HepG2 (cell line): ENCODE measurements at regions not wholly inside any gene's neighbourhood (a gene's known extent, or its start where the extent isn't known, plus 50 kb on each side); places are given as distances from the start of the nearest gene placed in this dataset.
"Not testable (repeated sequence)": the region's sequence is repeated elsewhere in the genome, so short reads cannot be mapped to it uniquely, and the experiment has no call there.

Source experiments
- ATAC-seq: fragments of 200-7000 bp; cut with Tn5 transposase; 3 replicates; pipeline ENCODE4 v1.9.1; 2020; ENCODE audit warnings: mild to moderate bottlenecking, moderate library complexity
- BruUV-seq: library from RNA; stranded (reverse); fragments of 400-500 nt; replicated peaks from 2 replicates; lab custom pipeline; 2021; lab: Mats Ljungman, UMichigan
- CTCF ChIA-PET: fragments of 300-600 bp; formaldehyde crosslinking; extraction: SDS; loops from one replicate; lab custom pipeline; 2021; ENCODE audit warnings: low total read pairs, inconsistent platforms, low intra/inter-chr PET ratio; lab: Yijun Ruan, JAX
- POLR2A ChIA-PET: fragments of 350-600 bp; sonication (Branson Sonifier 250); formaldehyde crosslinking; loops from one replicate; lab custom pipeline; 2020; ENCODE audit warnings: antibody characterized with exemption, inconsistent platforms; lab: Yijun Ruan, JAX
- DNase-seq: peaks from one replicate; pipeline ENCODE4 v3.0.0-alpha.2; 2015; ENCODE audit warnings: low spot score
- FAIRE-seq: peaks from 3 replicates; lab custom pipeline; 2011; peaks lifted over from hg19 to GRCh38; lab: Jason Lieb, UNC
- H2AFZ ChIP-seq: one replicate; pipeline ENCODE4 v1.6.1; 2011; ENCODE audit warnings: low read length, inconsistent platforms
- H3K27ac ChIP-seq: fragments of 300-600 bp; 3 replicates; pipeline ENCODE4 v1.8.0; 2011; ENCODE audit warnings: mixed run types, mild to moderate bottlenecking, mixed read lengths, low read length, inconsistent platforms; ENCODE audit not compliant: insufficient read depth; ENCODE audit errors: extremely low read length
- H3K27me3 ChIP-seq, 2 experiments: fragments of 200-600 bp in 1 of 2; 2 replicates in 1 of 2; 3 replicates in 1 of 2; pipeline versions ENCODE4 v1.6.0 to v1.8.0; 2011; ENCODE audit warnings: low read length in 2 of 2, mild to moderate bottlenecking in 2 of 2, moderate library complexity in 2 of 2, inconsistent platforms in 1 of 2; ENCODE audit not compliant: insufficient read depth in 2 of 2, control insufficient read depth in 1 of 2
- H3K36me3 ChIP-seq, 2 experiments: fragments of 200-600 bp in 1 of 2; replicated peaks in 1 of 2; 2 replicates in 1 of 2; 3 replicates in 1 of 2; pipeline versions ENCODE4 v1.5.1 to v1.8.0; 2011; ENCODE audit warnings: low read length in 2 of 2, inconsistent platforms in 1 of 2; ENCODE audit not compliant: insufficient read depth in 2 of 2, control insufficient read depth in 1 of 2
- H3K4me1 ChIP-seq: 2 replicates; pipeline ENCODE4 v1.5.1; 2012; ENCODE audit warnings: low read length, inconsistent platforms; ENCODE audit not compliant: insufficient read depth
- H3K4me2 ChIP-seq: 2 replicates; pipeline ENCODE4 v1.6.0; 2011; ENCODE audit warnings: low read depth, low read length, inconsistent platforms
- H3K4me3 ChIP-seq, 3 experiments: fragments of 200-600 bp in 1 of 3; sonication (generic), shearing (Covaris generic) in 1 of 3; replicated peaks in 1 of 3; 2 replicates each; pipeline ENCODE4 v1.5.1; 2011 to 2016; ENCODE audit warnings: low read length in 3 of 3, inconsistent platforms in 2 of 3, low read depth in 2 of 3, mild to moderate bottlenecking in 2 of 3, control low read depth in 1 of 3, mixed read lengths in 1 of 3; ENCODE audit not compliant: insufficient read depth in 1 of 3
- H3K79me2 ChIP-seq: one replicate; pipeline ENCODE4 v1.6.1; 2011; ENCODE audit warnings: low read length, inconsistent platforms; ENCODE audit not compliant: insufficient read depth
- H3K9ac ChIP-seq: 2 replicates; pipeline ENCODE4 v1.6.0; 2011; ENCODE audit warnings: mild to moderate bottlenecking, low read depth, low read length, inconsistent platforms; ENCODE audit not compliant: insufficient read depth
- H3K9me3 ChIP-seq: 2 replicates; pipeline ENCODE4 v1.5.1; 2012; ENCODE audit warnings: mild to moderate bottlenecking, low read length
- H4K20me1 ChIP-seq: 2 replicates; pipeline ENCODE4 v1.6.0; 2011; ENCODE audit warnings: inconsistent platforms, mild to moderate bottlenecking, low read length, moderate library complexity; ENCODE audit not compliant: insufficient read depth
- ZNF556 ChIP-seq: sonication (generic); formaldehyde crosslinking; IDR thresholded peaks from 2 replicates; pipeline ENCODE4 v1.4.0; 2020; ENCODE audit warnings: mild to moderate bottlenecking, missing genetic modification reagents, borderline replicate concordance
- WGBS: methylation state at CpG from one replicate; pipeline ENCODE4 v1.1.6; 2017; ENCODE audit warnings: low lambda C conversion rate; 5-methylcytosine and 5-hydroxymethylcytosine counted together
- in situ Hi-C: cut with HindIII; loops from 2 replicates; pipeline ENCODE4 v1.10.0; 2017; ENCODE audit warnings: low pct_unique_long_range_greater_than_20kb; ENCODE audit not compliant: extremely low pct_ligation_motif_present
- intact Hi-C: fragments of 100-400 bp; cut with micrococcal nuclease; formaldehyde crosslinking; loops from one replicate; pipeline ENCODE4 v1.10.0; 2022; ENCODE audit not compliant: unreplicated experiment
- TF ChIP-seq, protein P1 (sequence below), 2 experiments: fragments of 450-650 bp in 1 of 2; sonication (generic) in 1 of 2; formaldehyde crosslinking; IDR thresholded peaks; 2 replicates each; pipeline versions ENCODE4 v1.5.0 to v1.8.0; 2020 to 2022; ENCODE audit warnings: mild to moderate bottlenecking in 1 of 2, missing genetic modification reagents in 1 of 2

DNA sequence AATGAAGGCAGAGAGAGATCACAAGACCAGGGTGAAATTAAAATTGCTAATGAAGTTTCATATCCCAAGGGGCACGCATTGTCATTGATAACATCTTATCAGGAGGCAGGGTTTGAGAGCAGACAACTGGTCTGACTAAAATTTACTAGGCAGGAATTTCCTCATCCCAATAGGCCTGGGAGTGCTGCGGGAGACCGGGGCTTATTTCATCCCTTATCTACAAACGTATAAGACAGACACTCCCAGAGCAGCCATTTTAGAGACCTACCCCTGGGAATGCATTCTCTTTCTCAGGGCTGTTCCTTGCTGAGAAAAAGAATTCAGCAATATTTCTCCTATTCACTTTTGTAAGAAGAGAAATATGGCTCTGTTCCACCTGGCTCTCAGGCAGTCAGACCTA lies 533.0 kb downstream of the PYDC2 start:
- WGBS: 11% methylated on average over 1 of the region's 4 CpGs
- H3K9ac ChIP-seq, H2AFZ ChIP-seq, POLR2A ChIA-PET, CTCF ChIA-PET, H3K4me3 ChIP-seq, ATAC-seq, H3K4me1 ChIP-seq, intact Hi-C loops, H3K4me2 ChIP-seq, H3K27me3 ChIP-seq, H3K27ac ChIP-seq, BruUV-seq, in situ Hi-C loops, H3K79me2 ChIP-seq, H3K36me3 ChIP-seq, FAIRE-seq, H4K20me1 ChIP-seq, DNase-seq: not testable (repeated sequence)
- peaks cover 63% of the 10 kb centered on the region for H3K9me3 ChIP-seq

DNA sequence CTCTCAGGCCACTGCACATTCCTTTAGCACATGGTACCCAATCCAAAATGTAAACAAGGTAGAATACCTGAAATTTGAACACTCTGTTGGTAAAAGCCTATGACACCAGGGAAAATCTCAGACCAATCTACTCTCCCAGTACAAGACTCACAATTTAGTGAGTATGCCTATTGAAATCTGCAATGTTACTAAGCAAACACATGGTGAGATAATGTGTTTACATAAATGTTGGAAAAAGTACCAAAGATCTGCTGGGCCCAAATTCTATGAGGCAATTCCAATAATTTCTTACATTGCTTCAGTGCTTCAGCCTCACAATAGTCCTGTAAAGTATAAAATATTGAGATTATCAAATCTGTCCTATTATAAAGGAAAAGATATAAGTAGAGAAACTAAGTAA lies 536.1 kb downstream of the PYDC2 start:
- no peaks in the 10 kb centered on the region for H3K4me1 ChIP-seq
- no peak overlapping the region for H3K27ac ChIP-seq
- FAIRE-seq (no peak), ATAC-seq (no peak), DNase-seq (no peak)
- ChIA-PET CTCF (no interaction called here), POLR2A (no interaction called here)
- H3K9me3 ChIP-seq: peaks cover 56% of the 10 kb centered on the region
- intact Hi-C loops: no loop called here
- no peaks in the 10 kb centered on the region for H3K79me2 ChIP-seq
- H3K27me3 ChIP-seq: no peaks in the 10 kb centered on the region
- no TSS peak for BruUV-seq
- H3K4me2 ChIP-seq: no peak overlapping the region
- TF ChIP-seq ZNF556 (CRISPR knock-in tag): no peak
- TF ChIP-seq, protein P1, sequence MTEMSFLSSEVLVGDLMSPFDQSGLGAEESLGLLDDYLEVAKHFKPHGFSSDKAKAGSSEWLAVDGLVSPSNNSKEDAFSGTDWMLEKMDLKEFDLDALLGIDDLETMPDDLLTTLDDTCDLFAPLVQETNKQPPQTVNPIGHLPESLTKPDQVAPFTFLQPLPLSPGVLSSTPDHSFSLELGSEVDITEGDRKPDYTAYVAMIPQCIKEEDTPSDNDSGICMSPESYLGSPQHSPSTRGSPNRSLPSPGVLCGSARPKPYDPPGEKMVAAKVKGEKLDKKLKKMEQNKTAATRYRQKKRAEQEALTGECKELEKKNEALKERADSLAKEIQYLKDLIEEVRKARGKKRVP (CRISPR knock-in tag; IDR thresholded peaks at IDR 0.05): 0 out of 4 replicates have a peak, but pooled peaks of 1 of the 2 experiments have one; percentile 15
- H3K4me3 ChIP-seq: no peak overlapping the region
- in situ Hi-C loops: no loop called here
- H4K20me1 ChIP-seq: no peaks in the 10 kb centered on the region
- no peak overlapping the region for H3K9ac ChIP-seq
- no peak overlapping the region for H2AFZ ChIP-seq
- H3K36me3 ChIP-seq: no peaks in the 10 kb centered on the region
